IPS DF 4.7 (cell line): ENCODE measurements at regions not wholly inside any gene's neighbourhood (a gene's known extent, or its start where the extent isn't known, plus 50 kb on each side); places are given as distances from the start of the nearest gene placed in this dataset.
"Not testable (repeated sequence)": the region's sequence is repeated elsewhere in the genome, so short reads cannot be mapped to it uniquely, and the experiment has no call there.

Source experiments
- DNase-seq: peaks from one replicate; pipeline ENCODE4 v3.0.0-alpha.2; 2013; ENCODE audit warnings: low spot score; ENCODE audit errors: extremely low read depth

GRCh38 chr9:89837162-89837933 is 232.5 kb downstream of the GADD45G start:
- DNase-seq, result no peak

- DNase-seq, result no peak
These were observed 233.1 kb downstream of the GADD45G start for GRCh38 chr9:89837934-89838310.

GRCh38 chr9:89838621-89839020 is 233.8 kb downstream of the GADD45G start:
- DNase-seq, result no peak

- no peak for DNase-seq
These were observed 234.6 kb downstream of the GADD45G start for GRCh38 chr9:89839449-89839848.

- no peak for DNase-seq
These were observed 235.1 kb downstream of the GADD45G start for GRCh38 chr9:89839952-89840351.

GRCh38 chr9:89841456-89841855 is 236.6 kb downstream of the GADD45G start:
- DNase-seq, result no peak

GRCh38 chr9:89842267-89842768 is 237.5 kb downstream of the GADD45G start:
- DNase-seq, result no peak

GRCh38 chr9:89843074-89843473 is 238.3 kb downstream of the GADD45G start:
- DNase-seq, result no peak

GRCh38 chr9:89843591-89843990 is 238.8 kb downstream of the GADD45G start:
- DNase-seq, result no peak

- no peak for DNase-seq
These were observed 239.3 kb downstream of the GADD45G start for GRCh38 chr9:89844075-89844474.

GRCh38 chr9:89844535-89844934 is 239.7 kb downstream of the GADD45G start:
- DNase-seq, result no peak

GRCh38 chr9:89845321-89845720 is 240.5 kb downstream of the GADD45G start:
- no peak for DNase-seq

GRCh38 chr9:89845862-89846261 is 241.1 kb downstream of the GADD45G start:
- no peak for DNase-seq

GRCh38 chr9:89848060-89849040 is 243.5 kb downstream of the GADD45G start:
- no peak for DNase-seq

- DNase-seq, result no peak
These were observed 244.3 kb downstream of the GADD45G start for GRCh38 chr9:89849096-89849495.

- DNase-seq, result no peak
These were observed 245.3 kb downstream of the GADD45G start for GRCh38 chr9:89850153-89850552.

- no peak for DNase-seq
These were observed 246.0 kb downstream of the GADD45G start for GRCh38 chr9:89850631-89851325.

GRCh38 chr9:89853161-89853560 is 248.3 kb downstream of the GADD45G start:
- no peak for DNase-seq

- DNase-seq, result no peak
These were observed 249.1 kb downstream of the GADD45G start for GRCh38 chr9:89853931-89854330.

- no peak for DNase-seq
These were observed 250.1 kb downstream of the GADD45G start for GRCh38 chr9:89854715-89855475.

- DNase-seq, result not testable (repeated sequence)
These were observed 251.5 kb downstream of the GADD45G start for GRCh38 chr9:89856296-89856695.
